OCI-LY7 (cell line): ENCODE measurements at regions not wholly inside any gene's neighbourhood (a gene's known extent, or its start where the extent isn't known, plus 50 kb on each side); places are given as distances from the start of the nearest gene placed in this dataset.

Experiments
- EZH2phosphoT487 ChIP-seq: fragments of 200-600 bp; sonication (generic); IDR thresholded peaks from 2 replicates; pipeline ENCODE4 v1.6.1; 2018; ENCODE audit warnings: low read depth, borderline replicate concordance, mild to moderate bottlenecking, mixed run types, antibody characterized with exemption, low read length, moderate library complexity, mixed read lengths
- TF ChIP-seq, protein P1 (sequence below): fragments of 200-600 bp; sonication (generic); conservative IDR thresholded peaks from 2 replicates; pipeline ENCODE4 v1.5.1; 2014; ENCODE audit warnings: mild to moderate bottlenecking, antibody characterized with exemption, low read length, moderate library complexity, mixed read lengths

DNA sequence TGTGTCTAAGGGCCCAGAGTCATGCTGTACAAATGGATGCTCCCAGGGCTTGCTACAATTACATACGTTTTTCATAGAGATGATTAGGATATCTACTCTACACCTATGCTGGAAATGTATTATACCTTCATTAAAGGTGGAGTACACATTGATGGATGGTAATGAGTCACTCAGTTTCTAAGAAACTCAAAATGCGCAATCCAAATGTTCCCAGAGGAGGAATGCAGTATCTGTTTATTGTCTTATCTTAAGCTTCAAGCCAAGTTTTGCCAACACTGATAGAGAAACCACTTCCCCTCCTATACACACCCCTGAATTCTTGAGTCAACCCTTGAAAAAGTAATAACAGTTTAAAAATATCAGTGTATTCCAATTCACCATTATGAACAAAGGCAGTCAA, 266.6 kb upstream of the FAR2 start:
- TF ChIP-seq, protein P1, sequence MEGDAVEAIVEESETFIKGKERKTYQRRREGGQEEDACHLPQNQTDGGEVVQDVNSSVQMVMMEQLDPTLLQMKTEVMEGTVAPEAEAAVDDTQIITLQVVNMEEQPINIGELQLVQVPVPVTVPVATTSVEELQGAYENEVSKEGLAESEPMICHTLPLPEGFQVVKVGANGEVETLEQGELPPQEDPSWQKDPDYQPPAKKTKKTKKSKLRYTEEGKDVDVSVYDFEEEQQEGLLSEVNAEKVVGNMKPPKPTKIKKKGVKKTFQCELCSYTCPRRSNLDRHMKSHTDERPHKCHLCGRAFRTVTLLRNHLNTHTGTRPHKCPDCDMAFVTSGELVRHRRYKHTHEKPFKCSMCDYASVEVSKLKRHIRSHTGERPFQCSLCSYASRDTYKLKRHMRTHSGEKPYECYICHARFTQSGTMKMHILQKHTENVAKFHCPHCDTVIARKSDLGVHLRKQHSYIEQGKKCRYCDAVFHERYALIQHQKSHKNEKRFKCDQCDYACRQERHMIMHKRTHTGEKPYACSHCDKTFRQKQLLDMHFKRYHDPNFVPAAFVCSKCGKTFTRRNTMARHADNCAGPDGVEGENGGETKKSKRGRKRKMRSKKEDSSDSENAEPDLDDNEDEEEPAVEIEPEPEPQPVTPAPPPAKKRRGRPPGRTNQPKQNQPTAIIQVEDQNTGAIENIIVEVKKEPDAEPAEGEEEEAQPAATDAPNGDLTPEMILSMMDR = no peak
- TF ChIP-seq EZH2phosphoT487 = no peak
